ENCODE measurements at regions not wholly inside any gene's neighbourhood (a gene's known extent, or its start where the extent isn't known, plus 50 kb on each side); places are given as distances from the start of the nearest gene placed in this dataset.

DNA sequence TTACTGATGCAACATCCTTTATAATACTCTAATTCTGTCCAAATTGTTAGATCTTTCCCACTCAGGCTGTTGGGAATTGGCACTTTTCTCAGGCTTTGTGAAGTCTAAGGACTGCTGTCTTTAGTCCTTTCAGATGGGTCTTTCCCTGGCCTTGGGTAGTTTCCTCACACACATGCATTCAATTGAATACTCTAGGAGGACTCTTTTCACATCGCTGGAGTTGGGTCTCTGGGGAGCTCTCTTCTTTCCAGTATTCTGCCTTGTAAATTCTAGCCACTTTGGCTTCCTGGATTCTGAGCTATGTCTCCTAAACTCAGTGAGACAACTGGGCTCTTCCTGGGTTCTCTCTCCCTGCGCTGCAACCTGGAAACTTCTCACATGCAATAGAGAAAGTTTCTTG, 215.5 kb downstream of the SNX18 start:
- H3K4me3 ChIP-seq (ENCODE audit: low read depth, low read length) = no peak overlapping the region
- TF ChIP-seq, protein P1, sequence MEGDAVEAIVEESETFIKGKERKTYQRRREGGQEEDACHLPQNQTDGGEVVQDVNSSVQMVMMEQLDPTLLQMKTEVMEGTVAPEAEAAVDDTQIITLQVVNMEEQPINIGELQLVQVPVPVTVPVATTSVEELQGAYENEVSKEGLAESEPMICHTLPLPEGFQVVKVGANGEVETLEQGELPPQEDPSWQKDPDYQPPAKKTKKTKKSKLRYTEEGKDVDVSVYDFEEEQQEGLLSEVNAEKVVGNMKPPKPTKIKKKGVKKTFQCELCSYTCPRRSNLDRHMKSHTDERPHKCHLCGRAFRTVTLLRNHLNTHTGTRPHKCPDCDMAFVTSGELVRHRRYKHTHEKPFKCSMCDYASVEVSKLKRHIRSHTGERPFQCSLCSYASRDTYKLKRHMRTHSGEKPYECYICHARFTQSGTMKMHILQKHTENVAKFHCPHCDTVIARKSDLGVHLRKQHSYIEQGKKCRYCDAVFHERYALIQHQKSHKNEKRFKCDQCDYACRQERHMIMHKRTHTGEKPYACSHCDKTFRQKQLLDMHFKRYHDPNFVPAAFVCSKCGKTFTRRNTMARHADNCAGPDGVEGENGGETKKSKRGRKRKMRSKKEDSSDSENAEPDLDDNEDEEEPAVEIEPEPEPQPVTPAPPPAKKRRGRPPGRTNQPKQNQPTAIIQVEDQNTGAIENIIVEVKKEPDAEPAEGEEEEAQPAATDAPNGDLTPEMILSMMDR (conservative IDR thresholded peaks at IDR 0.05; ENCODE audit: low read depth, low read length) = no peak
- DNase-seq (ENCODE audit: low read depth) = no peak

DNA sequence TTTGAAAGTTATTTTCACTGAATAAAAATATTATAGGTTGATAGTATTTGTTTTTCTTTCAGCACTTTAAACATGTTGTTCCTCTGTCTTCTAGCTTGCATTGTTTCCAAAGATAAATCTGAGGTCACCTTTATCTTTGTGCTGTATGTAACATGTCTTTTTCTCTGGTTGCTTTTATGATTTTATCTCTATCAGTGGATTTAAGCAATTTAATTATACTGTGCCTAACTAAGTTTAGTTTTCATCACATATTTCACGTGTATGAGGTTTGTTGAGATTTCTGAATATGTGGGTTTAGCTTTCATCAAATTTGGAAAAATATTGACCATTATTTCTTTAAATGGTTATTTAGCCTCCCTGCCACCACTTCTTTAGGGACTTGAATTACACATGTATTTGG, 214.5 kb downstream of the SNX18 start:
- TF ChIP-seq, protein P1 (conservative IDR thresholded peaks at IDR 0.05; ENCODE audit: low read depth, low read length) = no peak
- H3K4me3 ChIP-seq (ENCODE audit: low read depth, low read length) = no peak overlapping the region
- no peak for DNase-seq (ENCODE audit: low read depth)

DNA sequence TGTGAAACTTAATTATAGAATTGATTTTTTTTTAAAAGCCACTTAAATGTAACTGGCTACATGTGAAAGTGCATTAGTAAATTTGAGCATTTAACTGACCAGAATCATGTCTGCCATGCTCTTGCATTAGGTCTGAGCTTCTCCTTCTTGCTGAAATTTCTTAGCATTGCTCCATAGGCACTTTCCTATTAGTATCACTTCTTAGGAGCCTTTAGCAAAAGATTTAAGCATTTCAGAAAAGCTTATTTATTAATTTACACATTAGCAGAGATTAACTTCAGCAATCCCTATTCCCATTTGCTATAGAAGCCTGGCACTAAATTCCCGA, 211.0 kb downstream of the SNX18 start:
- TF ChIP-seq, protein P1 (conservative IDR thresholded peaks at IDR 0.05; ENCODE audit: low read depth, low read length) = no peak
- H3K4me3 ChIP-seq (ENCODE audit: low read depth, low read length) = no peak overlapping the region
- no peak for DNase-seq (ENCODE audit: low read depth)

DNA sequence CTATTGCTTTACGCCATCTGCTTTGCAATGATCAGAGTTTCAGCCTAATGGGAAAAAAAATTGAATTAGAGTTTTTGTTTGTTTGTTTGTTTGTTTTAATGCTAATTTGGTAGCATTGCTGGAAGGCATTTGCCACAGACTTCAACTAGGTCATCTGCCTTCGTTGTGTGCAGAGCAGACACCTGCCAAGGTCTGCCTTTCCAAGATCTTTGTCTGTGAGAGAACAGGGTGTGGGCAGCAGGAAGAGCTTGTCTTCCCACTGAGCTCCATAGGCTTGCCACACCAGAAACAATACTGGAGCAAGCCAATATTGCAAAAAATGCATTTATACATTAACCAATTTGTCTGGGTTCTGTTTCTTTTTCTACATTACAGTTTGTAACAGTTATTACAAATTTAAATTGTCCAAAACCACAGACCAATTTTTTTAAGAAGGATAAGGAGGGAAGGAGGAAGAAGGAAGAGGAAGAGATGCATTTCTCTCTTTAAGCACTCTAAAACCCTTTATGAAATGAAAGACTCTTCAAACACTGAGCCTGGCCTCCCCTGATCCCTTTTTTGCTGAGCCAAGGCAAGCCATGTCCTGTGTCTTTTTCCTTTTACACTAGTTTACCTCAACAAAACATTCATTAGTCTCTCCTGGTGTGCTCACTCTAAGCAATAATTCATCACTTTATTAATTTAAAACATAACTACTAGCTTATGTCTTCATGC, 210.5 kb downstream of the SNX18 start:
- H3K4me3 ChIP-seq (ENCODE audit: low read depth, low read length) = no peak overlapping the region
- DNase-seq (ENCODE audit: low read depth) = no peak
- TF ChIP-seq, protein P1 (conservative IDR thresholded peaks at IDR 0.05; ENCODE audit: low read depth, low read length) = no peak

DNA sequence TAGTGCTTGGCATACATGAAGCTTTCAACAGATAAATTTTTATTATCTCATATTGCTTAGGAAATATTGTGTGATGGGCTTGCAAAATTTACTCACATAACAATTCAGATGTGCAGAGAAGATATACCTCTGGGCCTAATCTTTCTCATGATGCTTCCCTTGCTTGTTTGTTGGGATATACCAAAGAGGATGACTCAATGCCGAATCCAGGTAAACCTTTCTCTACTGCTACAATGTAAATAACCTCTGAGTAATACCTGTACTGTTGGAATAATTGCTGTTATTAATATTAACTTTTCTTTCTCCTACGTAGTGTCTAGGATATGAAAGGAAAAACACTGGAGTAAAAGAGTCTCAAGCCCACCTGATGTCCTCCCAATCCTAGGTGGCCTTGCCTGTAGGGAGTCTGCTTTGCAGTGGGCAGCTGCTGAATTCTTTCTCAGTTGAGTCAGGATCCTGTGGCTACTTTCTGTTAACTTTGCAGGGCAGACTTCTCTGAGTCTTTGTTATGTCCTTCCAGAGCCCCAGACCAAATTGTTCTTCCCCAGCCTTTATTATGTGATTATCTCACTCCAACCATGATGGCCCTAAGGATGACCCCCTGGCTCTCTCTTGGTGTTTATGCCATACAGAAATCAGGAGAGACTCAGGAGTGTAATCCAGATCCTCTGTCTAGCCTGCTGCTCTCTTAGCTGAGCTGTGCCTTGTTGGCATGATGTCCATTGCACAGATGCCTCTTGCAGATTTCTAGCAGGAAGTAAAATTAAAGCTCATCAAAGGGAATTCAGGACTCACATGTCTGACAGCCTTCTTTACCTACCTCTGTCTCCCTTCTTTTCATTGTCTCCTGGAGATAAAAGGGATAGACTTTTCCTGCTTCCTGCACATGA, 208.1 kb downstream of the SNX18 start:
- TF ChIP-seq, protein P1 (conservative IDR thresholded peaks at IDR 0.05; ENCODE audit: low read depth, low read length) = no peak
- peak; percentile 59 for DNase-seq (ENCODE audit: low read depth)
- no peak overlapping the region for H3K4me3 ChIP-seq (ENCODE audit: low read depth, low read length)

DNA sequence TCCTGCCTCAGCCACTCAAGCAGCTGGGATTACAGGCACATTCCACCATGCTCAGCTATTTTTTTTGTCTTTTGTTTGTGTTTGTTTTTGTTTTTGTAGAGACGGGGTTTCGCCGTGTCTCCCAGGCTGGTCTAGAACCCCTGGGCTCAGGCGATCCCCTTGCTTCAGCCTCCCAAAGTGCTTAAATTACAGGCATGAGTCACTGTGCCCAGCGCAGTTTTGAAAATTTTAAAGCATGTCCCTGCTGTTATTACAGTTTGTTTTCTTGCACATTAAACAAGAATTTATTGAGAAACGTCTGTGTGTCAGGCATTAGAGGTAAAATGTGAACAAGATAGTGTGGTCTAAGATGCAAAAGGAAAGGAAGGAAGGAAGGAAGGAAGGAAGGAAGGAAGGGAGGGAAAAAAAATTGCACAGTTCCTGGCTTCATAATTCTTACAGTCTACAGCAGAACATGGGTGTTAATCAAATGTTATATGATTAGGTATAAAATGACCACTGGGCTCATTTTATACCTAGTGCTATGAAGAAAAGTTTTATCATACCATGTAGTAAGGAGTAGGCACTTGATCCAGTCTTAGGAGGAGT, 205.4 kb downstream of the SNX18 start:
- TF ChIP-seq, protein P1 (conservative IDR thresholded peaks at IDR 0.05; ENCODE audit: low read depth, low read length) = no peak
- no peak overlapping the region for H3K4me3 ChIP-seq (ENCODE audit: low read depth, low read length)
- peak; percentile 87 for DNase-seq (ENCODE audit: low read depth)

Data from choroid plexus epithelial cell (primary cell).